ENCODE measurements at regions not wholly inside any gene's neighbourhood (a gene's known extent, or its start where the extent isn't known, plus 50 kb on each side); places are given as distances from the start of the nearest gene placed in this dataset.

DNA sequence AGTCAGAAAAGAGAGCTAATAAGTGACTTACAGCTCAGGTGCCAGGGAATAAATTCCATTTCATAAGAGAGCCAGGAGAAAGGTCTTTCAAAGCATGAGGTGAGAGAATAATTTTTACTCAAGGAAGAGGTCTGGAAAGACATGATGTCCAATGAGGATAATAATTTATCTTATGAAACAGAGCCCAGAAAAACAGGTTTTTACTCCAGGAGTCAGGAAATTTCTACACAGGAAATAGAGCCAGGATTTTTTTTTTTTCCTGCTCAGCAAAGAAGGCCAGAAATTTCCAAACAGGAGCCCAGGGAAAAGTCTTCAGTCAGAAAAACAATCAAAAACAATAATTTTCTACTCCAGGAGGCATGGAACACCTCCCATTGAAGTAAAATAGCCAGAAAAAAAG lies 1185.7 kb upstream of the TSPY4 start:
- Histone ChIP-seq H3K27me3 (ENCODE audit: control insufficient read depth in 2 of 2, insufficient read depth in 1 of 2, low read length in 1 of 2) (no peaks in the 10 kb centered on the region), H3K9me3 (ENCODE audit: control insufficient read depth in 2 of 2, insufficient read depth in 1 of 2, low read length in 1 of 2) (no peaks in the 10 kb centered on the region), H3K36me3 (ENCODE audit: control insufficient read depth in 2 of 2, insufficient read depth in 2 of 2, low read length in 1 of 2) (no peaks in the 10 kb centered on the region), H3K4me3 (ENCODE audit: low read length in 2 of 2) (no peak overlapping the region), H3K4me1 (ENCODE audit: control insufficient read depth in 2 of 2, insufficient read depth in 2 of 2, low read length in 2 of 2) (no peaks in the 10 kb centered on the region), H3K27ac (ENCODE audit: low read depth in 1 of 2, low read length in 1 of 2) (no peak overlapping the region)
- DNase-seq (ENCODE audit: low read depth in 6 of 9, low spot score in 9 of 9): no peak

DNA sequence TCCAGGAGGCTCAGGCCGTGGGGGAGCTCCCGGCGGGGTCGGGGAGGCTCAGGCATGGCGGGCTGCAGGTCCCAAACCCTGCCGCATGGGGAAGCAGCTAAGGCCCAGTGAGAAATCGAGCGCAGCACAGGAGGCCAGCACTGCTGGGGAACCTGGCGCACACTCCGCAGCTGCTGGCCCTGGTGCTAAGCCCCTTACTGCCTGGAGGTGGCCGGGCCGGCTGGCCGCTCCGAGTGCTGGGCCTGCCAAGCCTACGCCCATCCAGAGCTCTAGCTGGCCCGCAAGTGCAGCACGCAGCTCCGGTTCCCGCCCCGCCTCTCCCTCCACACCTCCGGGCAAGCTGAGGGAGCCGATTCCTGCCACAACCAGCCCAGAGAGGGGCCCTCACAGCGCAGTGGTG lies 1208.7 kb upstream of the TSPY4 start:
- Histone ChIP-seq H3K27me3 (ENCODE audit: control insufficient read depth in 2 of 2, insufficient read depth in 1 of 2, low read length in 1 of 2) (no peaks in the 10 kb centered on the region), H3K27ac (ENCODE audit: low read depth in 1 of 2, low read length in 1 of 2) (no peak overlapping the region), H3K4me3 (ENCODE audit: low read length in 2 of 2) (no peak overlapping the region), H3K4me1 (ENCODE audit: control insufficient read depth in 2 of 2, insufficient read depth in 2 of 2, low read length in 2 of 2) (no peaks in the 10 kb centered on the region), H3K9me3 (ENCODE audit: control insufficient read depth in 2 of 2, insufficient read depth in 1 of 2, low read length in 1 of 2) (no peaks in the 10 kb centered on the region), H3K36me3 (ENCODE audit: control insufficient read depth in 2 of 2, insufficient read depth in 2 of 2, low read length in 1 of 2) (no peaks in the 10 kb centered on the region)
- DNase-seq (ENCODE audit: low read depth in 6 of 9, low spot score in 9 of 9): no peak
- WGBS: 90% methylated on average over 23 of the region's 23 CpGs

DNA sequence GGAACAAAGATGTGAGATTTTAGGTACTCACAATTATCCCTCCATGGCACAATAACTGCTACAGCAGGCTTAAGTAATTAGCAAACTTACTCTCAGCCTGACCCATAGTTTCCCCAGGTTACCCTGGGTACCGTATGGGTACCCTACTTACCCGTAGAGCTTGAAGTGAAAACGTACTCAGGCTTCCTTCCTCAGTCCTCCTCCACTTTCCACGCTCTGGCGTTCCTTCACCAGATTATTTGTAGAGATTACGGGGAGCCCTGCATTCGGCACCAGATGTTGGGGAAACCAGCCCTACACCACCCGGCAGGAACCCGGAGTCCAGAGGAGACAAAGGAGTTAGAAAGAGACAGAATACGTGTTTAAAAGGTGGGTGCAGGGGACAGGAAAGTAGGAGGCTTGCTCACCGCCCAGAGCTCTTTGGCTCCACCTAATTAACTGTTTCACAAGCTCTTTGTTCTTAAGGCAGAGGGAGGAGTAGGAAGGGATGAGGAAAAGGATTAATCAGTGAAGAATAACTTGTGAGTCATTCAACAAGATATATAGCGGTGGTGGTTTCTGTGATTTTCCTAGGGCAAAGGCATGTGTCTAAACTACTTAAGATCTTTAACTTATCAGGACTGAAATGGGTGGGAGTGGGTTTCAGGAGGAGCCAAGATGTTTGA lies 1211.2 kb upstream of the TSPY4 start:
- H3K9me3 ChIP-seq (ENCODE audit: control insufficient read depth in 2 of 2, insufficient read depth in 1 of 2, low read length in 1 of 2): no peaks in the 10 kb centered on the region
- no peaks in the 10 kb centered on the region for H3K4me1 ChIP-seq (ENCODE audit: control insufficient read depth in 2 of 2, insufficient read depth in 2 of 2, low read length in 2 of 2)
- WGBS: 83% methylated on average over 12 of the region's 12 CpGs
- H3K36me3 ChIP-seq (ENCODE audit: control insufficient read depth in 2 of 2, insufficient read depth in 2 of 2, low read length in 1 of 2): no peaks in the 10 kb centered on the region
- no peaks in the 10 kb centered on the region for H3K27me3 ChIP-seq (ENCODE audit: control insufficient read depth in 2 of 2, insufficient read depth in 1 of 2, low read length in 1 of 2)
- DNase-seq (ENCODE audit: low read depth in 6 of 9, low spot score in 9 of 9): no peak
- H3K27ac ChIP-seq (ENCODE audit: low read depth in 1 of 2, low read length in 1 of 2): no peak overlapping the region
- no peak overlapping the region for H3K4me3 ChIP-seq (ENCODE audit: low read length in 2 of 2)

DNA sequence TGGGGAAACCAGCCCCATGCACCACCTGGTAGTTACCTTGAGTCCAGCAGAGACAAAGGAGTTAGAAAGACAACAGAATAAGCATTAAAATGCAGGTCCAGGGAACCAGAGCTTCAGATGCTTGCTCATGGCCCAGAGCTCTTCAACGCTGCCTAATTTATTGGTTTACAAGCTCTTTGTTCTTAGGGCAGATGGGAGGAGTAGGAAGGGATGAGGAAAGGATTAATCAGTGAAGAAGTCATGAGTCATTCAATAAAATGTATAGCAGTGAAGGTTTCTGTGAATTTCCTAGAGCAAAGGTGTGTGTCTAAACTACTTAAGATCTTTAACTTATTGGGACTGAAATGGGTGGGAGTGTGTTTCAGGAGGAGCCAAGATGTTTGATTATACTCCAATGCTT lies 1210.3 kb upstream of the AMELY start:
- no peaks in the 10 kb centered on the region for H3K9me3 ChIP-seq (ENCODE audit: control insufficient read depth in 2 of 2, insufficient read depth in 1 of 2, low read length in 1 of 2)
- WGBS: 82% methylated on average over 1 of the region's 1 CpG
- H3K36me3 ChIP-seq (ENCODE audit: control insufficient read depth in 2 of 2, insufficient read depth in 2 of 2, low read length in 1 of 2): no peaks in the 10 kb centered on the region
- H3K27ac ChIP-seq (ENCODE audit: low read depth in 1 of 2, low read length in 1 of 2): no peak overlapping the region
- no peak for DNase-seq (ENCODE audit: low read depth in 6 of 9, low spot score in 9 of 9)
- H3K27me3 ChIP-seq (ENCODE audit: control insufficient read depth in 2 of 2, insufficient read depth in 1 of 2, low read length in 1 of 2): no peaks in the 10 kb centered on the region
- no peaks in the 10 kb centered on the region for H3K4me1 ChIP-seq (ENCODE audit: control insufficient read depth in 2 of 2, insufficient read depth in 2 of 2, low read length in 2 of 2)
- H3K4me3 ChIP-seq (ENCODE audit: low read length in 2 of 2): no peak overlapping the region

DNA sequence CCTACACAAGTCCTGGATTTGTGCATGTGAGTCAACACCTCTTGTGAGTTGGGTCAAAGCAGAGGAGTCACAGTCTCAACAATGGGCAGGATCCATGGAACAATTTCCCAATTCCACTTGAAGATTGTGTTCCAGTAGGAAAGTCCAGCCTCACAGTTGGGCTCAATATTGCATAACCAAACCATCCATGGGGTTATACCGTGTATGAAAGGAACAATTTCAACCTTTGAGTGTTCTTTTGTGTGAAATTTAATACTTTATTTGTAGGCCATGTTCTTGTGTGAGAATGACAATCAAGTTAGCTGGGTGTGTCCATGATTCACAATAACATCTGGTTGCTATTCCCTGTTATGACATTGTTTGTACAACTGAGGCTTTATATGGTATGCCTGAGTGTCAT lies 1182.9 kb upstream of the AMELY start:
- 52% methylated on average over 1 of the region's 1 CpG for WGBS
- H3K4me1 ChIP-seq (ENCODE audit: control insufficient read depth in 2 of 2, insufficient read depth in 2 of 2, low read length in 2 of 2): no peaks in the 10 kb centered on the region
- H3K27me3 ChIP-seq (ENCODE audit: control insufficient read depth in 2 of 2, insufficient read depth in 1 of 2, low read length in 1 of 2): no peaks in the 10 kb centered on the region
- no peaks in the 10 kb centered on the region for H3K9me3 ChIP-seq (ENCODE audit: control insufficient read depth in 2 of 2, insufficient read depth in 1 of 2, low read length in 1 of 2)
- no peaks in the 10 kb centered on the region for H3K36me3 ChIP-seq (ENCODE audit: control insufficient read depth in 2 of 2, insufficient read depth in 2 of 2, low read length in 1 of 2)
- no peak overlapping the region for H3K4me3 ChIP-seq (ENCODE audit: low read length in 2 of 2)
- no peak overlapping the region for H3K27ac ChIP-seq (ENCODE audit: low read depth in 1 of 2, low read length in 1 of 2)
- no peak for DNase-seq (ENCODE audit: low read depth in 6 of 9, low spot score in 9 of 9)

DNA sequence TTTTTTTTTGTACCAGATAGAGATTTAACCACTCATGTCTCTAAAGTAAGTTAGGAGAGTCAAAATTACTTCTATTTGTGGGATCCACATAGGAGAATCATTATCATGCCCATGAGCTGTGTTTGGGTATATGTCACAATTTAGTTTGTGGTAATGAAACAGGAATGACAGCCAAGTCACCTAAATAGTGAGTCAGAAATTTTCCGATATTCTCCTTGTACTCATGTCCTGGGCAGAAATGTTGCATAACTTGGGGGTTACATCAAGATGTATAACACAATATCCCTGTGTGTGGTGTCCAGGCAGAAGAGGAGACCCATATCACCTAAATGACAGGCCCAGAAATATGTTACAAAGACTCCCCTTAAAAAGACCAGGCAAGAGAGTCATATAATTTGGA lies 1181.4 kb upstream of the AMELY start:
- no peak overlapping the region for H3K27ac ChIP-seq (ENCODE audit: low read depth in 1 of 2, low read length in 1 of 2)
- no peaks in the 10 kb centered on the region for H3K4me1 ChIP-seq (ENCODE audit: control insufficient read depth in 2 of 2, insufficient read depth in 2 of 2, low read length in 2 of 2)
- no peaks in the 10 kb centered on the region for H3K27me3 ChIP-seq (ENCODE audit: control insufficient read depth in 2 of 2, insufficient read depth in 1 of 2, low read length in 1 of 2)
- DNase-seq (ENCODE audit: low read depth in 6 of 9, low spot score in 9 of 9): no peak
- 98% methylated on average over 1 of the region's 1 CpG for WGBS
- no peaks in the 10 kb centered on the region for H3K36me3 ChIP-seq (ENCODE audit: control insufficient read depth in 2 of 2, insufficient read depth in 2 of 2, low read length in 1 of 2)
- H3K4me3 ChIP-seq (ENCODE audit: low read length in 2 of 2): no peak overlapping the region
- H3K9me3 ChIP-seq (ENCODE audit: control insufficient read depth in 2 of 2, insufficient read depth in 1 of 2, low read length in 1 of 2): no peaks in the 10 kb centered on the region

DNA sequence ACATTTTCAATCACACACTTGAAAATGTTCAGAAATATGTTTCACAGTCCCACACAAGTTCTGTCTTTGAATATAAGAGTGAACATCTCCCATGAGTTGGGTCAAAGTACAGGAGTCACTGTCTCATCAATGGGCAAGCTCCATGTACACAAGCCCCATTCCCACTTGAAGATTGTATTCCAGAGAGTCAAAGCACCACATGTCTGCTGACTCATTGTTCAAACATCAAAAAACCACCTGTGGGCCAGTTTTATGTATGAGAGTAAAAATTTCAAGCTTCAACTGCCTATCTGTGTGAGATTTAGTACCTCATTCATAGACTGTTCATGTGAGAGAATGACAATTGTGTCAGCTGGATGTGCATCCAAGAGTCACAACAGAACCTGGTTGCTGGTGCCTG lies 1174.4 kb upstream of the AMELY start:
- Histone ChIP-seq H3K27ac (ENCODE audit: low read depth in 1 of 2, low read length in 1 of 2) (no peak overlapping the region), H3K27me3 (ENCODE audit: control insufficient read depth in 2 of 2, insufficient read depth in 1 of 2, low read length in 1 of 2) (no peaks in the 10 kb centered on the region), H3K4me3 (ENCODE audit: low read length in 2 of 2) (no peak overlapping the region), H3K36me3 (ENCODE audit: control insufficient read depth in 2 of 2, insufficient read depth in 2 of 2, low read length in 1 of 2) (no peaks in the 10 kb centered on the region), H3K9me3 (ENCODE audit: control insufficient read depth in 2 of 2, insufficient read depth in 1 of 2, low read length in 1 of 2) (no peaks in the 10 kb centered on the region), H3K4me1 (ENCODE audit: control insufficient read depth in 2 of 2, insufficient read depth in 2 of 2, low read length in 2 of 2) (no peaks in the 10 kb centered on the region)
- DNase-seq (ENCODE audit: low read depth in 6 of 9, low spot score in 9 of 9): no peak

DNA sequence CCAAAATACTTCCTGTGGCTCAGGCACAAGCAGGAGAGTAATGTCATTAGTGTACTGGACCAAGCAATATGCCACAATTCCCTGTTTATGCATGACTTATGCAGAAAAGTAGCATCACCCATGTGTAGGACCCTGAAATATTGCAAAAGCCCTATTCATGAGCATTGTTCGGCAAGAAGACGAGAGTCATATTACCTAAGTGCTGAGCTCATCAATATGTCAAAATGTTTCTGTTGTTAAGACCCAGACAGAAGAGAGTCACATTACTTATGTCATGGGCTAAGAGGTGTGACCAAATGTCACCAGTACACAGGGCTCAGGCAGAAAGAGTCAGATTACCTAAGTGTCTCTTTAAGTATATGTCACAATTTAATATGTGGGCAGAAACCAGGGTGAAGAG lies 1172.6 kb upstream of the AMELY start:
- H3K9me3 ChIP-seq (ENCODE audit: control insufficient read depth in 2 of 2, insufficient read depth in 1 of 2, low read length in 1 of 2): no peaks in the 10 kb centered on the region
- no peak for DNase-seq (ENCODE audit: low read depth in 6 of 9, low spot score in 9 of 9)
- H3K4me3 ChIP-seq (ENCODE audit: low read length in 2 of 2): no peak overlapping the region
- H3K36me3 ChIP-seq (ENCODE audit: control insufficient read depth in 2 of 2, insufficient read depth in 2 of 2, low read length in 1 of 2): no peaks in the 10 kb centered on the region
- WGBS: 90% methylated on average over 2 of the region's 2 CpGs
- H3K4me1 ChIP-seq (ENCODE audit: control insufficient read depth in 2 of 2, insufficient read depth in 2 of 2, low read length in 2 of 2): no peaks in the 10 kb centered on the region
- H3K27me3 ChIP-seq (ENCODE audit: control insufficient read depth in 2 of 2, insufficient read depth in 1 of 2, low read length in 1 of 2): no peaks in the 10 kb centered on the region
- H3K27ac ChIP-seq (ENCODE audit: low read depth in 1 of 2, low read length in 1 of 2): no peak overlapping the region

DNA sequence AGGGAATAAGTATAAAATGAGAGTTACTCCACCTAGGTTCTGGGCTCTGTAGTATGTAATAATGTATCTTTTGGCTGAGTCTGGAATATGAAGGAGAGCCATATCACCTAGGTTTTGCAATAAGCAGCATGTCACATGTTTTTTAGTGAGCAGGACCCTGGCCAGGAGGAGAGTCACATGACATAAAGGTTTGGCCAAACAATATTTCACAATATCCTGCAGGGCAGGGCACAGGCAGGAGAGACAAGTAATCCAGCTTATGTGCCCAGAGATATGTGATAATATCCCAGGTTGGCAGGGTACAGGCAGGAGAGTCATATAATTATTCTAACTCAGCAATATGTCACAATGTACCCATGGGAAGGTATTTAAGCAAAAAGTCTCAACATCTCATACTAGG lies 1169.6 kb upstream of the AMELY start:
- no peaks in the 10 kb centered on the region for H3K36me3 ChIP-seq (ENCODE audit: control insufficient read depth in 2 of 2, insufficient read depth in 2 of 2, low read length in 1 of 2)
- no peak for DNase-seq (ENCODE audit: low read depth in 6 of 9, low spot score in 9 of 9)
- no peaks in the 10 kb centered on the region for H3K27me3 ChIP-seq (ENCODE audit: control insufficient read depth in 2 of 2, insufficient read depth in 1 of 2, low read length in 1 of 2)
- H3K4me1 ChIP-seq (ENCODE audit: control insufficient read depth in 2 of 2, insufficient read depth in 2 of 2, low read length in 2 of 2): no peaks in the 10 kb centered on the region
- no peak overlapping the region for H3K27ac ChIP-seq (ENCODE audit: low read depth in 1 of 2, low read length in 1 of 2)
- no peak overlapping the region for H3K4me3 ChIP-seq (ENCODE audit: low read length in 2 of 2)
- no peaks in the 10 kb centered on the region for H3K9me3 ChIP-seq (ENCODE audit: control insufficient read depth in 2 of 2, insufficient read depth in 1 of 2, low read length in 1 of 2)

DNA sequence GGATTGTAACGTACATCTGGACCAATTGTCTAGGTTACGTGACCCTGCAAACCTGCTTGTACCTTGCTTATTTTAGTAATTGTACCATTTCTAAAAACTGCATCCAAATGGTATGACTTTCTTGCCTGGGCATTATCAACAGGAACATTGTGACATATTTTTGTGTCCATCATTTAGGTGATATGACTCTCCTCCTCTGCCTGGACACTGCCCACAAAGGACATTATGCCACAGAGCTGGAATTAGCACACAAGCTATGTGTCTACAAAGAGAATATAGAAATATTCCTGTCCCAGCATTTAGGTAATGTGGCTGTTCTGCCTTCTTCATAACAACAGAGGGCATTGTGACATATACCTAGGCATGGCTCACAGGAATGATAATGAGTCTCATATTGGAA lies 1153.7 kb upstream of the AMELY start:
- no peak overlapping the region for H3K27ac ChIP-seq (ENCODE audit: low read depth in 1 of 2, low read length in 1 of 2)
- 80% methylated on average over 2 of the region's 2 CpGs for WGBS
- DNase-seq (ENCODE audit: low read depth in 6 of 9, low spot score in 9 of 9): no peak
- no peaks in the 10 kb centered on the region for H3K27me3 ChIP-seq (ENCODE audit: control insufficient read depth in 2 of 2, insufficient read depth in 1 of 2, low read length in 1 of 2)
- no peaks in the 10 kb centered on the region for H3K36me3 ChIP-seq (ENCODE audit: control insufficient read depth in 2 of 2, insufficient read depth in 2 of 2, low read length in 1 of 2)
- H3K9me3 ChIP-seq (ENCODE audit: control insufficient read depth in 2 of 2, insufficient read depth in 1 of 2, low read length in 1 of 2): no peaks in the 10 kb centered on the region
- no peaks in the 10 kb centered on the region for H3K4me1 ChIP-seq (ENCODE audit: control insufficient read depth in 2 of 2, insufficient read depth in 2 of 2, low read length in 2 of 2)
- no peak overlapping the region for H3K4me3 ChIP-seq (ENCODE audit: low read length in 2 of 2)
